Neural cell (in vitro differentiated cells): ENCODE measurements at regions not wholly inside any gene's neighbourhood (a gene's known extent, or its start where the extent isn't known, plus 50 kb on each side); places are given as distances from the start of the nearest gene placed in this dataset.

Source experiments
- H2AFZ ChIP-seq: fragments of 200-600, 300-800 bp; sonication (generic), shearing (Covaris generic); 2 replicates; pipeline ENCODE4 v1.6.0; 2014; ENCODE audit warnings: low read depth, mild to moderate bottlenecking, antibody characterized with exemption, low read length, moderate library complexity
- H3F3A ChIP-seq: fragments of 200-600 bp; shearing (Covaris generic); 2 replicates; pipeline ENCODE4 v1.6.1; 2016; ENCODE audit warnings: mild to moderate bottlenecking, moderate library complexity, mixed read lengths, antibody characterized with exemption, low read length; ENCODE audit not compliant: insufficient read depth, poor library complexity, severe bottlenecking
- H3K27ac ChIP-seq: fragments of 200-600, 300-800 bp; sonication (generic), shearing (Covaris generic); 2 replicates; pipeline ENCODE4 v1.5.1; 2014; ENCODE audit warnings: mild to moderate bottlenecking, low read length, moderate library complexity
- H3K27me3 ChIP-seq: fragments of 300-800, 200-600 bp; sonication (generic), shearing (Covaris generic); 2 replicates; pipeline ENCODE4 v1.6.0; 2014; ENCODE audit warnings: mild to moderate bottlenecking, low read depth, low read length, moderate library complexity; ENCODE audit not compliant: insufficient read depth
- H3K36me3 ChIP-seq: fragments of 300-800, 200-600 bp; sonication (generic), shearing (Covaris generic); 2 replicates; pipeline ENCODE4 v1.5.1; 2014; ENCODE audit warnings: mild to moderate bottlenecking, antibody characterized with exemption, low read length, moderate library complexity; ENCODE audit not compliant: insufficient read depth
- H3K4me2 ChIP-seq: fragments of 300-800, 200-600 bp; sonication (generic), shearing (Covaris generic); 2 replicates; pipeline ENCODE4 v1.6.0; 2014; ENCODE audit warnings: mild to moderate bottlenecking, low read length
- H3K4me3 ChIP-seq: fragments of 300-800, 200-600 bp; sonication (generic), shearing (Covaris generic); 2 replicates; pipeline ENCODE4 v1.5.1; 2014; ENCODE audit warnings: mild to moderate bottlenecking, low read length, moderate library complexity
- H3K79me2 ChIP-seq: fragments of 200-600 bp; shearing (Covaris generic); replicated peaks from 2 replicates; pipeline ENCODE4 v1.6.0; 2014; ENCODE audit warnings: mild to moderate bottlenecking, low read length, moderate library complexity; ENCODE audit not compliant: insufficient read depth
- H3K9ac ChIP-seq: fragments of 300-800, 200-600 bp; sonication (generic), shearing (Covaris generic); 2 replicates; pipeline ENCODE4 v1.6.1; 2016; ENCODE audit warnings: mild to moderate bottlenecking, low read length, mixed read lengths
- H3K9me2 ChIP-seq: fragments of 200-600 bp; shearing (Covaris generic); 2 replicates; pipeline ENCODE4 v1.6.1; 2016; ENCODE audit warnings: mild to moderate bottlenecking, low read length, mixed read lengths; ENCODE audit not compliant: insufficient read depth
- H3K9me3 ChIP-seq: fragments of 200-600, 300-800 bp; sonication (generic), shearing (Covaris generic); 2 replicates; pipeline ENCODE4 v1.6.1; 2016; ENCODE audit warnings: mild to moderate bottlenecking, mixed run types, low read length, moderate library complexity, mixed read lengths
- H4K20me1 ChIP-seq: fragments of 200-600 bp; shearing (Covaris generic); 2 replicates; pipeline ENCODE4 v1.6.1; 2016; ENCODE audit warnings: mild to moderate bottlenecking, mixed run types; ENCODE audit not compliant: insufficient read depth
- EP300 ChIP-seq: fragments of 450-650 bp; conservative IDR thresholded peaks from 2 replicates; pipeline ENCODE4 v1.6.1; 2014; ENCODE audit warnings: antibody characterized with exemption, mild to moderate bottlenecking, moderate library complexity; ENCODE audit not compliant: poor library complexity, severe bottlenecking
- EZH2 ChIP-seq: fragments of 200-600, 300-800 bp; shearing (Covaris generic), sonication (generic); IDR thresholded peaks from 2 replicates; pipeline ENCODE4 v1.6.1; 2014; ENCODE audit warnings: antibody characterized with exemption, low read length, borderline replicate concordance, mild to moderate bottlenecking; ENCODE audit not compliant: insufficient read depth, poor library complexity, severe bottlenecking
- MXI1 ChIP-seq: fragments of 450-650 bp; conservative IDR thresholded peaks from 2 replicates; pipeline ENCODE4 v1.6.1; 2014; ENCODE audit warnings: antibody characterized with exemption, mild to moderate bottlenecking; ENCODE audit not compliant: poor library complexity, severe bottlenecking
- POLR2AphosphoS5 ChIP-seq: IDR thresholded peaks from 2 replicates; pipeline ENCODE4 v1.6.1; 2012
- RAD21 ChIP-seq: fragments of 450-650 bp; conservative IDR thresholded peaks from 2 replicates; pipeline ENCODE4 v1.6.1; 2014; ENCODE audit warnings: antibody characterized with exemption, mild to moderate bottlenecking, moderate library complexity
- SMC3 ChIP-seq: fragments of 450-650 bp; conservative IDR thresholded peaks from 2 replicates; pipeline ENCODE4 v1.6.1; 2014; ENCODE audit warnings: antibody characterized with exemption, mild to moderate bottlenecking, moderate library complexity; ENCODE audit not compliant: poor library complexity
- TAF1 ChIP-seq: IDR thresholded peaks from 2 replicates; pipeline ENCODE4 v1.6.1; 2012; ENCODE audit warnings: low read depth
- TF ChIP-seq, protein P1 (sequence below): fragments of 450-650 bp; IDR thresholded peaks from 2 replicates; pipeline ENCODE4 v1.5.1; 2014; ENCODE audit warnings: antibody characterized with exemption, mild to moderate bottlenecking, moderate library complexity; ENCODE audit not compliant: poor library complexity, severe bottlenecking
- TF ChIP-seq, protein P2 (sequence below): IDR thresholded peaks from 2 replicates; pipeline ENCODE4 v1.6.1; 2012; ENCODE audit warnings: borderline replicate concordance

DNA sequence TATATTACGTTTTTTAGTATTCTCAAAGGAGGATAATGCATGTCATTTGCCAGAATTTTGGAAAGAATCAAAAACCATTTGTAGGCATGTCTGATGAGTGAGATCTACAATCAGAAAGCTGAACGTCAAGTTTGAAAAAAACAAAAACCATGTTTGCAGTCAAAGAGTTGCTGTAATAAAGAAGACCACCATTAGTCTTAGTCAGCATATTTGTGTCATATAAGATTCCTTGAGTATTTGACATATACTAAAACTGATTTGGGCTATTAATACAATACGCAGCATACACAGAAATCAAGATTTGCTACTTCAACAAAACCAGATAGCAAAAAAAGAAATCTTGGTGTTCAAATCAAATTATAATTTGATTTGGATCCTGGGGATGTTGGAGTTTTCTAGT, 247.5 kb downstream of the SAMD5 start:
- H3K36me3 ChIP-seq, result no peaks in the 10 kb centered on the region
- no peaks in the 10 kb centered on the region for H3K27me3 ChIP-seq
- H3F3A ChIP-seq, result no peaks in the 10 kb centered on the region
- H3K9me2 ChIP-seq, result no peaks in the 10 kb centered on the region
- no peak overlapping the region for H3K4me3 ChIP-seq
- H2AFZ ChIP-seq, result no peak overlapping the region
- H3K79me2 ChIP-seq, result no peaks in the 10 kb centered on the region
- TF ChIP-seq MXI1, result no peak
- no peak for TF ChIP-seq POLR2AphosphoS5
- TF ChIP-seq, protein P1, sequence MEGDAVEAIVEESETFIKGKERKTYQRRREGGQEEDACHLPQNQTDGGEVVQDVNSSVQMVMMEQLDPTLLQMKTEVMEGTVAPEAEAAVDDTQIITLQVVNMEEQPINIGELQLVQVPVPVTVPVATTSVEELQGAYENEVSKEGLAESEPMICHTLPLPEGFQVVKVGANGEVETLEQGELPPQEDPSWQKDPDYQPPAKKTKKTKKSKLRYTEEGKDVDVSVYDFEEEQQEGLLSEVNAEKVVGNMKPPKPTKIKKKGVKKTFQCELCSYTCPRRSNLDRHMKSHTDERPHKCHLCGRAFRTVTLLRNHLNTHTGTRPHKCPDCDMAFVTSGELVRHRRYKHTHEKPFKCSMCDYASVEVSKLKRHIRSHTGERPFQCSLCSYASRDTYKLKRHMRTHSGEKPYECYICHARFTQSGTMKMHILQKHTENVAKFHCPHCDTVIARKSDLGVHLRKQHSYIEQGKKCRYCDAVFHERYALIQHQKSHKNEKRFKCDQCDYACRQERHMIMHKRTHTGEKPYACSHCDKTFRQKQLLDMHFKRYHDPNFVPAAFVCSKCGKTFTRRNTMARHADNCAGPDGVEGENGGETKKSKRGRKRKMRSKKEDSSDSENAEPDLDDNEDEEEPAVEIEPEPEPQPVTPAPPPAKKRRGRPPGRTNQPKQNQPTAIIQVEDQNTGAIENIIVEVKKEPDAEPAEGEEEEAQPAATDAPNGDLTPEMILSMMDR, result no peak
- TF ChIP-seq, protein P2, sequence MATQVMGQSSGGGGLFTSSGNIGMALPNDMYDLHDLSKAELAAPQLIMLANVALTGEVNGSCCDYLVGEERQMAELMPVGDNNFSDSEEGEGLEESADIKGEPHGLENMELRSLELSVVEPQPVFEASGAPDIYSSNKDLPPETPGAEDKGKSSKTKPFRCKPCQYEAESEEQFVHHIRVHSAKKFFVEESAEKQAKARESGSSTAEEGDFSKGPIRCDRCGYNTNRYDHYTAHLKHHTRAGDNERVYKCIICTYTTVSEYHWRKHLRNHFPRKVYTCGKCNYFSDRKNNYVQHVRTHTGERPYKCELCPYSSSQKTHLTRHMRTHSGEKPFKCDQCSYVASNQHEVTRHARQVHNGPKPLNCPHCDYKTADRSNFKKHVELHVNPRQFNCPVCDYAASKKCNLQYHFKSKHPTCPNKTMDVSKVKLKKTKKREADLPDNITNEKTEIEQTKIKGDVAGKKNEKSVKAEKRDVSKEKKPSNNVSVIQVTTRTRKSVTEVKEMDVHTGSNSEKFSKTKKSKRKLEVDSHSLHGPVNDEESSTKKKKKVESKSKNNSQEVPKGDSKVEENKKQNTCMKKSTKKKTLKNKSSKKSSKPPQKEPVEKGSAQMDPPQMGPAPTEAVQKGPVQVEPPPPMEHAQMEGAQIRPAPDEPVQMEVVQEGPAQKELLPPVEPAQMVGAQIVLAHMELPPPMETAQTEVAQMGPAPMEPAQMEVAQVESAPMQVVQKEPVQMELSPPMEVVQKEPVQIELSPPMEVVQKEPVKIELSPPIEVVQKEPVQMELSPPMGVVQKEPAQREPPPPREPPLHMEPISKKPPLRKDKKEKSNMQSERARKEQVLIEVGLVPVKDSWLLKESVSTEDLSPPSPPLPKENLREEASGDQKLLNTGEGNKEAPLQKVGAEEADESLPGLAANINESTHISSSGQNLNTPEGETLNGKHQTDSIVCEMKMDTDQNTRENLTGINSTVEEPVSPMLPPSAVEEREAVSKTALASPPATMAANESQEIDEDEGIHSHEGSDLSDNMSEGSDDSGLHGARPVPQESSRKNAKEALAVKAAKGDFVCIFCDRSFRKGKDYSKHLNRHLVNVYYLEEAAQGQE, result no peak
- no peaks in the 10 kb centered on the region for H3K9me3 ChIP-seq
- H4K20me1 ChIP-seq, result no peaks in the 10 kb centered on the region
- H3K9ac ChIP-seq, result no peak overlapping the region
- H3K27ac ChIP-seq, result no peak overlapping the region
- no peak overlapping the region for H3K4me2 ChIP-seq

DNA sequence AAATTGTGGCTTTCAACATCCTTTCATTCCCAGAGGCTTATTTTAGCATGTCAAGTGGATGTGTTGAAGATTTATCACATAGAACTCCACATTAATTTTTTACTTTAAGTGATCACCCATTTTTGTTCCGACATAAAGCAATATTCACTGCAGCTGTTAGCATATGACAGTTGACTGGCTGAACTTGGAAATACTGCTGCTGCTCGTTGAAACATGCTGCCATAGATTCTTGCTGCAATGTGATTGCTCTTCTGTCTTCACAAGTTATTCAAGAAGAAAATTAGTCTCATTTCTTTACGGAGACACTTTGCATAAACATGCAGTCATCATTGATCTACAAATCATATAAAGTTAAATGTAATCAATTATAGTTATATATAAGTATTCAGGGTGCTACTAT, 248.4 kb downstream of the SAMD5 start:
- Histone ChIP-seq H3K27ac (peak overlapping the region; percentile 48), H3K9me2 (no peaks in the 10 kb centered on the region), H3K36me3 (no peaks in the 10 kb centered on the region), H4K20me1 (no peaks in the 10 kb centered on the region), H2AFZ (no peak overlapping the region), H3K4me3 (peak overlapping the region; percentile 46), H3K9ac (peak overlapping the region; percentile 5), H3K27me3 (no peaks in the 10 kb centered on the region), H3K79me2 (no peaks in the 10 kb centered on the region), H3F3A (no peaks in the 10 kb centered on the region), H3K4me2 (peak overlapping the region; percentile 66), H3K9me3 (no peaks in the 10 kb centered on the region)
- TF ChIP-seq EP300 (peak; percentile 59), RAD21 (no peak), POLR2AphosphoS5 (peak; percentile 24)

DNA sequence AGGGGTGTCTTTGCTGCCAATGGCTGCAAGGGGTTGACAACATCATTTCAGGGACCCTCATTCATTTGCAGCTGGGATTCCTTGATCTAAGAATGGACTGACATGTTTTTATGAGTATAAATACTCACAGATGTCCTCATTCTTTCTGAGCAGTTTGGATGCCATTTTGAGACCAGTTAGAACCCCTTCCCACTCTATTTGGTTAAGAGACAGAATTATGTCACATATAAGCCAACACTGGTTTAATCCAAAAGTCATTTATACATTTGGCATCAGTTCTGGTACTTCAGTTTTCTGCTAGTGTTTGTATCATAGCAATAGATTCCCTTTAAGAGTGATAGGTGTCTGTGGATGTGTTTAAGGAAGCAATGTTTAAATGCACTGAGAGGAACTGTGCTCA, 248.8 kb downstream of the SAMD5 start:
- Histone ChIP-seq H2AFZ (no peak overlapping the region), H4K20me1 (no peaks in the 10 kb centered on the region), H3K27ac (peak overlapping the region; percentile 48), H3K27me3 (no peaks in the 10 kb centered on the region), H3K9me3 (no peaks in the 10 kb centered on the region), H3K9me2 (no peaks in the 10 kb centered on the region), H3K4me2 (peak overlapping the region; percentile 66), H3K36me3 (no peaks in the 10 kb centered on the region), H3K79me2 (no peaks in the 10 kb centered on the region), H3K4me3 (peak overlapping the region; percentile 46), H3K9ac (peak overlapping the region; percentile 5), H3F3A (no peaks in the 10 kb centered on the region)
- no peak for TF ChIP-seq EZH2
- no peak for TF ChIP-seq POLR2AphosphoS5
- TF ChIP-seq, protein P1, result no peak
- TF ChIP-seq TAF1, result no peak
- TF ChIP-seq RAD21, result no peak
- TF ChIP-seq EP300, result no peak
- no peak for TF ChIP-seq SMC3
- no peak for TF ChIP-seq MXI1
- TF ChIP-seq, protein P2, result no peak
